ENCODE measurements at regions not wholly inside any gene's neighbourhood (a gene's known extent, or its start where the extent isn't known, plus 50 kb on each side); places are given as distances from the start of the nearest gene placed in this dataset. TPM values are rescaled to one million over a fixed set of nuclear protein-coding genes. Genes with fewer than 3 reads are reported as not detected.

DNA sequence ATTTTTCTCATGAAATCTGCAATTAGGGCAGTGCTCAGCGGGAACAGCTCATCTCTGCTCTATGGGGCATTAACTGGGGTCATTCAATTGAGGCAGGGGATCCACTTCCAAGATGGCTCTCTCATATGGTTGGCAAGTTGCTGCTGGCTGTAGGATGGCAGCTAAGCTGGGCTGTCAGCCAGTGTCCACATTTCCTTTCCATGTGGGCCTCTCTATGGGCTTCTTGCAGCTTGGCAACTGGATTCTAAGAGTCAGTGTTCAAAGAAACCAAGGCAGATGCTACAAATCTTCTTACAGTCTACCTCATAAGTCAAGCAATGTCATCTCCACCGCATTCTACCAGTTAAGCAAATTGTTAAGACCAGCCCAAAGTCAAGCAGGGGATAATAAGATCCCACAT lies 50.3 kb upstream of the TMCC3 start:
- H3K27ac ChIP-seq, result no peak overlapping the region
- no peaks in the 10 kb centered on the region for H3K27me3 ChIP-seq
- TF ChIP-seq EZH2 (IDR thresholded peaks at IDR 0.05; ENCODE audit: borderline replicate concordance) (no peak), EZH2phosphoT487 (IDR thresholded peaks at IDR 0.05; ENCODE audit: low read depth, severe bottlenecking, unreplicated experiment) (no peak)
- TF ChIP-seq, protein P1, sequence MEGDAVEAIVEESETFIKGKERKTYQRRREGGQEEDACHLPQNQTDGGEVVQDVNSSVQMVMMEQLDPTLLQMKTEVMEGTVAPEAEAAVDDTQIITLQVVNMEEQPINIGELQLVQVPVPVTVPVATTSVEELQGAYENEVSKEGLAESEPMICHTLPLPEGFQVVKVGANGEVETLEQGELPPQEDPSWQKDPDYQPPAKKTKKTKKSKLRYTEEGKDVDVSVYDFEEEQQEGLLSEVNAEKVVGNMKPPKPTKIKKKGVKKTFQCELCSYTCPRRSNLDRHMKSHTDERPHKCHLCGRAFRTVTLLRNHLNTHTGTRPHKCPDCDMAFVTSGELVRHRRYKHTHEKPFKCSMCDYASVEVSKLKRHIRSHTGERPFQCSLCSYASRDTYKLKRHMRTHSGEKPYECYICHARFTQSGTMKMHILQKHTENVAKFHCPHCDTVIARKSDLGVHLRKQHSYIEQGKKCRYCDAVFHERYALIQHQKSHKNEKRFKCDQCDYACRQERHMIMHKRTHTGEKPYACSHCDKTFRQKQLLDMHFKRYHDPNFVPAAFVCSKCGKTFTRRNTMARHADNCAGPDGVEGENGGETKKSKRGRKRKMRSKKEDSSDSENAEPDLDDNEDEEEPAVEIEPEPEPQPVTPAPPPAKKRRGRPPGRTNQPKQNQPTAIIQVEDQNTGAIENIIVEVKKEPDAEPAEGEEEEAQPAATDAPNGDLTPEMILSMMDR (IDR thresholded peaks at IDR 0.05; ENCODE audit: poor library complexity), result no peak
- 100% methylated on average over 2 of the region's 2 CpGs for WGBS (ENCODE audit: low lambda C conversion rate, missing lambda C conversion rate)
- H4K20me1 ChIP-seq (ENCODE audit: insufficient read depth, poor library complexity, severe bottlenecking), result no peaks in the 10 kb centered on the region
- no peaks in the 10 kb centered on the region for H3K9me3 ChIP-seq (ENCODE audit: low read depth)
- no peaks in the 10 kb centered on the region for H3K9me2 ChIP-seq (replicated peaks; ENCODE audit: insufficient read depth)
- no peak overlapping the region for H2AFZ ChIP-seq
- H3K4me2 ChIP-seq, result no peak overlapping the region
- no peak for DNase-seq (ENCODE audit: low spot score)
- no peaks in the 10 kb centered on the region for H3K36me3 ChIP-seq (replicated peaks; ENCODE audit: insufficient read depth, low read depth)
- H3K79me2 ChIP-seq, result no peaks in the 10 kb centered on the region
- peaks cover 21% of the 10 kb centered on the region for H3K4me1 ChIP-seq (ENCODE audit: insufficient read depth)
- no peak overlapping the region for H3K4me3 ChIP-seq

MicroRNAs in the stretch of these regions (microRNA counts, 767-probe panel; counts per million panel counts)
- microRNA hsa-miR-492, result not detected

All from hepatocyte (in vitro differentiated cells).